Activated CD8-positive, alpha-beta T cell treated with anti-CD3 and anti-CD28 coated beads for 36 hours (primary cell): ENCODE measurements at regions not wholly inside any gene's neighbourhood (a gene's known extent, or its start where the extent isn't known, plus 50 kb on each side); places are given as distances from the start of the nearest gene placed in this dataset.

ENCODE experiments used
- ATAC-seq: fragments of 200-7000 bp; cut with Tn5 transposase; one replicate; pipeline ENCODE4 v1.10.0; 2021; ENCODE audit warnings: mild to moderate bottlenecking, moderate library complexity
- CTCF ChIA-PET: fragments of 350-600 bp; sonication (Branson Sonifier 250); formaldehyde crosslinking; loops from one replicate; lab custom pipeline; 2021; ENCODE audit warnings: antibody characterized with exemption; lab: Charles Lee
- POLR2A ChIA-PET: fragments of 350-600 bp; sonication (Branson Sonifier 250); formaldehyde crosslinking; loops from one replicate; lab custom pipeline; 2021; ENCODE audit warnings: antibody characterized with exemption; lab: Charles Lee
- DNase-seq: peaks from one replicate; pipeline ENCODE4 v3.0.0-alpha.2; 2020
- H3K27ac Mint-ChIP-seq: one replicate; pipeline ENCODE4 v1.8.0; 2021; ENCODE audit warnings: mild to moderate bottlenecking, mixed read lengths
- H3K27me3 Mint-ChIP-seq: one replicate; pipeline ENCODE4 v1.8.0; 2021; ENCODE audit warnings: mixed read lengths
- H3K36me3 Mint-ChIP-seq: one replicate; pipeline ENCODE4 v1.8.0; 2021; ENCODE audit warnings: low read depth, mixed read lengths
- H3K4me1 Mint-ChIP-seq: one replicate; pipeline ENCODE4 v1.8.0; 2021; ENCODE audit warnings: low read depth, mixed read lengths
- H3K4me3 Mint-ChIP-seq: one replicate; pipeline ENCODE4 v1.8.0; 2021; ENCODE audit warnings: mild to moderate bottlenecking, moderate library complexity, mixed read lengths
- H3K9me3 Mint-ChIP-seq: one replicate; pipeline ENCODE4 v1.8.0; 2021; ENCODE audit warnings: mixed read lengths
- intact Hi-C: fragments of 100-400 bp; cut with micrococcal nuclease; formaldehyde crosslinking; loops from one replicate; pipeline ENCODE4 v1.10.0; 2022
- TF ChIP-seq, protein P1 (sequence below): fragments of 200-600 bp; IDR thresholded peaks from one replicate; pipeline ENCODE4 v1.8.0; 2022; ENCODE audit warnings: antibody characterized with exemption, mild to moderate bottlenecking

DNA sequence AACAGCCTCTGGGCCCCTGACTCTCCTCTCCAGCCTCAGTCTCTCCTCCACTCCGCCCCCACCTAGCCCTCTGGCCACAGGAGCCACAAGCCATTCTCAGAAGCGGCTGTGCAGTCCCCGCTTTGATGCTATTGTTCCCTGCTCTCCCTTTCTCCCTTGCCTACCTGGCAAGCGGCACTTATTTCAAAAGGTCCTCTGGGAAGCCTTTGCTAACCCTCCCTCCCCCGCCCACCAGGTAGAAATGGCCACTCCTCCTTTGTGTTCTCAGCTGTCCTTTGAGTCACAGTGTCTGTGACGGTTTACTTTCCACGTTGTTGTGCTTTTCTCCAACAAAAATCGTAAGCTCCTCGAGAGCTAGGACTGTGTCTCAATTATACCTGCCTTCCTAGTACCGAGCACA, 338.4 kb upstream of the PROX1 start:
- ChIA-PET CTCF (no interaction called here), POLR2A (no interaction called here)
- ATAC-seq (no peak), DNase-seq (no peak)
- intact Hi-C loops = no loop called here
- Mint-ChIP-seq H3K36me3 (no peaks in the 10 kb centered on the region), H3K27ac (no peak overlapping the region), H3K9me3 (no peaks in the 10 kb centered on the region), H3K27me3 (peaks cover 3% of the 10 kb centered on the region), H3K4me1 (no peaks in the 10 kb centered on the region), H3K4me3 (no peak overlapping the region)
- TF ChIP-seq, protein P1, sequence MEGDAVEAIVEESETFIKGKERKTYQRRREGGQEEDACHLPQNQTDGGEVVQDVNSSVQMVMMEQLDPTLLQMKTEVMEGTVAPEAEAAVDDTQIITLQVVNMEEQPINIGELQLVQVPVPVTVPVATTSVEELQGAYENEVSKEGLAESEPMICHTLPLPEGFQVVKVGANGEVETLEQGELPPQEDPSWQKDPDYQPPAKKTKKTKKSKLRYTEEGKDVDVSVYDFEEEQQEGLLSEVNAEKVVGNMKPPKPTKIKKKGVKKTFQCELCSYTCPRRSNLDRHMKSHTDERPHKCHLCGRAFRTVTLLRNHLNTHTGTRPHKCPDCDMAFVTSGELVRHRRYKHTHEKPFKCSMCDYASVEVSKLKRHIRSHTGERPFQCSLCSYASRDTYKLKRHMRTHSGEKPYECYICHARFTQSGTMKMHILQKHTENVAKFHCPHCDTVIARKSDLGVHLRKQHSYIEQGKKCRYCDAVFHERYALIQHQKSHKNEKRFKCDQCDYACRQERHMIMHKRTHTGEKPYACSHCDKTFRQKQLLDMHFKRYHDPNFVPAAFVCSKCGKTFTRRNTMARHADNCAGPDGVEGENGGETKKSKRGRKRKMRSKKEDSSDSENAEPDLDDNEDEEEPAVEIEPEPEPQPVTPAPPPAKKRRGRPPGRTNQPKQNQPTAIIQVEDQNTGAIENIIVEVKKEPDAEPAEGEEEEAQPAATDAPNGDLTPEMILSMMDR = no peak

DNA sequence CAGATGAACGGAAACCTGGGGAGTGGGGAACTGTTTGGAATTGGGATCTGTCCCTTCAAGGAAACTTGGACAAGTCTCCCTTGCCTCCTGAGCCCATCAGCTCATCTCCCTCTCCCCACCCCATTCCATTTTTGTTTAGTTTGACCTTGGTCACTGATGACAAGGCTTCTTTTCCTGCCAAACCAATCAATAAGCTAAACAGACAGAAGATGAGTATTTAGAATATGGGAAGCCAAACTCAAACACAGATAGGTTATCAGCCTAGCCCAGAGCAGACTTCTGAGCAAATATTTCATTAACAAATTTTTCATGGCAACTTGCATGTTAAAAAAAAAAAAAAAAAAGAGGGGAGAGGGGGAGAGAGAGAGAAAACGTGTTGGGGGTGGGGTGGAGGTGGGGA, 337.2 kb upstream of the PROX1 start:
- POLR2A ChIA-PET = no interaction called here
- TF ChIP-seq, protein P1 = no peak
- H3K9me3 Mint-ChIP-seq = no peaks in the 10 kb centered on the region
- H3K4me1 Mint-ChIP-seq = no peaks in the 10 kb centered on the region
- ATAC-seq = no peak
- H3K4me3 Mint-ChIP-seq = no peak overlapping the region
- H3K27ac Mint-ChIP-seq = no peak overlapping the region
- CTCF ChIA-PET = no interaction called here
- DNase-seq = no peak
- intact Hi-C loops = no loop called here
- no peaks in the 10 kb centered on the region for H3K36me3 Mint-ChIP-seq
- H3K27me3 Mint-ChIP-seq = peaks cover 7% of the 10 kb centered on the region

DNA sequence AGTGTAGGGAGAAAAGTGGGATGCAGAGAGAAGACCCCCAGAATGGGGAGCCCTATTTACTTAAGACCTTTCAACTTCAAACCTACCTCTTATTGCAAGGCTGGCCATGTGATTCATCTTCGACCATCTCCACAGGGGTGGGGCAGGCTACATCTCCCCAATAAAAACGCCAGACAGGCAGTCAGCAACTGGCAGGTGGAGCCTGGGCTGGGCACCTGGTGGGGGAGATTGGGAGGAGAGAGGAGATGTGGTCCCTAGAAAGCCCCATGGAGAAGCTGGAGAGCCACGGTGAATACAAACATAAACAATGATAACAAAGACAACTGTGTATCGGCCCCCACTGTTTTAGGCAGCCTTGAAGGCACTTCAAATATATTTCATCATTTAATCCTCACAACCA, 336.7 kb upstream of the PROX1 start:
- ATAC-seq = no peak
- no peaks in the 10 kb centered on the region for H3K4me1 Mint-ChIP-seq
- intact Hi-C loops = no loop called here
- no peak for DNase-seq
- TF ChIP-seq, protein P1 = no peak
- H3K4me3 Mint-ChIP-seq = no peak overlapping the region
- ChIA-PET CTCF (no interaction called here), POLR2A (no interaction called here)
- H3K27me3 Mint-ChIP-seq = peaks cover 7% of the 10 kb centered on the region
- no peaks in the 10 kb centered on the region for H3K36me3 Mint-ChIP-seq
- no peak overlapping the region for H3K27ac Mint-ChIP-seq
- H3K9me3 Mint-ChIP-seq = no peaks in the 10 kb centered on the region

DNA sequence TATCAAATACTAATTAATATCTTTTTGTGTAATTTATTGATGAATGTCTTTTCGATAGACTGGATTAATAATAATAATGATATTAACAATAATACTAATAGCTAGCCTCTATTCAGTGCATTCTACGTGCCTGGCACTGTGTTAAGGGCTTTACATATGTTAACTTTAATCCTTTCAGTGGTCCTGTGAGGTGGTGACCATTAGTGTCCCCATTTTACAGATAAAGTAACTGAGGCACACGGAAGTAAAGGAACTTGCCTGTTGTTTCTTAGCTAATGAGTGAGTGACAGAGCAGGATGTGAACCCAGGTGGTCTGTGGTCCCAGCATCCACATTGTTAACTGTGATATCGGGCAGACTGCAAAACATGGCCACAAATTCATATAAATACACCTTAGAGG, 335.7 kb upstream of the PROX1 start:
- DNase-seq (no peak), ATAC-seq (no peak)
- intact Hi-C loops = no loop called here
- Mint-ChIP-seq H3K27me3 (peaks cover 4% of the 10 kb centered on the region), H3K9me3 (no peaks in the 10 kb centered on the region), H3K27ac (no peak overlapping the region), H3K4me1 (no peaks in the 10 kb centered on the region), H3K4me3 (no peak overlapping the region), H3K36me3 (no peaks in the 10 kb centered on the region)
- POLR2A ChIA-PET = no interaction called here
- CTCF ChIA-PET = no interaction called here
- TF ChIP-seq, protein P1 = no peak

DNA sequence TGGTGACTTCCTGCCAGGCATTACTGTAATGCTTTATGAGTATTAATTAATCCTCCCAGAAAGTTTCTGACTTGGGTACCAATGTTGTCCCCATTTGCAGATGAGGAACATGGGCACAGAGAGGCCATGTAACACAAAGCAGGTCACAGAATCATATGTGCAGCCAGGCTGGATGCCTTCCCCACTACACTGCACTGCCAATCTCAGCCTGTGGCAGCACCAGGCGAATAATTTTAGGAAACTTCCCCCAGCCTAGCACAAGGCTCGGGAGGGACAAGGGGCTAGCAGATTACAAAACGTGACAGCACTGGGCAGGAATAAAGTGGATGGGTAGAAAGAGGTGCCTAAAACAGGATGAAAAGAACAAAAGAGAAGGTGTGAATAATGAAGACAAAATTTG, 331.7 kb upstream of the PROX1 start:
- ATAC-seq = no peak
- TF ChIP-seq, protein P1 = no peak
- intact Hi-C loops = no loop called here
- no peaks in the 10 kb centered on the region for H3K36me3 Mint-ChIP-seq
- H3K9me3 Mint-ChIP-seq = no peaks in the 10 kb centered on the region
- POLR2A ChIA-PET = no interaction called here
- no peak for DNase-seq
- CTCF ChIA-PET = no interaction called here
- H3K27me3 Mint-ChIP-seq = peaks cover 4% of the 10 kb centered on the region
- no peak overlapping the region for H3K4me3 Mint-ChIP-seq
- H3K27ac Mint-ChIP-seq = no peak overlapping the region
- H3K4me1 Mint-ChIP-seq = no peaks in the 10 kb centered on the region
